Jurkat, Clone E6-1 (cell line): ENCODE measurements at regions not wholly inside any gene's neighbourhood (a gene's known extent, or its start where the extent isn't known, plus 50 kb on each side); places are given as distances from the start of the nearest gene placed in this dataset.
A peak's percentile ranks its signal among the peaks of the same experiment; 100 is the strongest.

Source experiments
- DNase-seq: peaks from one replicate; pipeline ENCODE4 v3.0.0-alpha.2; 2011; ENCODE audit warnings: low read depth, low spot score
- H3K4me3 ChIP-seq: 2 replicates; pipeline ENCODE4 v1.5.1; 2011; ENCODE audit warnings: mild to moderate bottlenecking, low read length, control low read depth, moderate library complexity

DNA sequence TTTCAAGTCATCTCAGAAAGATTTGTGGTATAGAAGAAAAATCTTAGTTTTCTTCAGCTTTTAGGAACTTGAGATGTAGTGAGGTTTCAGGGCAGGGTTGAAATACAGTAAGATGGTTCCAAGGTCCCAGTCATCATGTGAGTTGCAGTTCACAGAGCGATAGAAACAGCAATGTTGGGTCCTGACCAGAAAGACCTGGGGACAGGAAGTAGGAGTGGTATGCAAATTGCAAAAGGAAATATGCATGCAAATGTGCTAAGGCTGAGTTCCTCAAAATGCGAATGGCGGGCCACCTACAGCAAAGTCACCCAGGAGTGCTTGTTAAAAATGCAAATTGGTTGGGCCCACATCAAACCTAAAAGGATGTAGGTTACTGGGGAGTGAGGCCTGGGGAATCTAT lies 1032.7 kb upstream of the TENM4 start:
- H3K4me3 ChIP-seq, result no peak overlapping the region
- peak; percentile 0 for DNase-seq

- no peak for DNase-seq
Observed at GRCh38 chr11:80469871-80470270, 1029.0 kb upstream of the TENM4 start.

DNA sequence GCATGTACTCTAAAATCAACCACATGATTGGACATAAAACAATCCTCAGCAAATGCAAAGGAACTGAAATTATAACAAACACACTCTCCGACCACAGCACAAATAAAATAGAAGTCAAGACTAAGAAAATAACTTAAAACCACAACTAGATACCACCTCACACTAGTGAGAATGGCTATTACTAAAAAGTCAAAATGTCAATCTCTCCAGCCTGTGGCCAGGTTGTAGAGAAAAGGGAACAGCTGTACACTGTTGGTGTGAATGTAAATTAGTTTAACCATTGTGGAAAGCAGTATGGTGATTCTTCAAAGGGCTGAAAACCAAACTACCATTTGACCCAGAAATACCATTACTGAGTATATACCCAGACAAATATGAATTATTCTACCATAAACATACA lies 1025.7 kb upstream of the TENM4 start:
- H3K4me3 ChIP-seq, result no peak overlapping the region
- no peak for DNase-seq

More at GRCh38 chr11:80469871-80470270, 1029.0 kb upstream of the TENM4 start:
- H3K4me3 ChIP-seq, result no peak overlapping the region

DNA sequence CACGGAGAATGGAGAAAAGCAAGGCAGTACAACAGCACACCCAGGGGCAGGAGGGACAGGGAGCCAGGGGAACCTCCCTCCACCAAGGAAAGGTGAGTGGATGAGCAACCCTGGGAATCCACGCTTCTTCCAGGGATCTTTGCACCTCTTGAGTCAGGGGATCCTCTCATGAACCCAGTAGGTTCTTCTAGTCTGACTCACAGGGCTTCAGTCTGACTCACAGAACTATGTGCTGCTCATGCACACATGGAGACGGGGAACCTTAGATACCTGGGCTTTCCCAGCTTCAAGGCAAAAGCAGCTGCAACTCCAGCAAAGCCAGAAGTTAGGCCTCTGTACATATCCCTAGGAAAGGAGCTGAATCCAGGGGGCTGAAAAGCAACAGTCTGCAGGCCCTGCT lies 1021.4 kb upstream of the TENM4 start:
- DNase-seq, result no peak

DNA sequence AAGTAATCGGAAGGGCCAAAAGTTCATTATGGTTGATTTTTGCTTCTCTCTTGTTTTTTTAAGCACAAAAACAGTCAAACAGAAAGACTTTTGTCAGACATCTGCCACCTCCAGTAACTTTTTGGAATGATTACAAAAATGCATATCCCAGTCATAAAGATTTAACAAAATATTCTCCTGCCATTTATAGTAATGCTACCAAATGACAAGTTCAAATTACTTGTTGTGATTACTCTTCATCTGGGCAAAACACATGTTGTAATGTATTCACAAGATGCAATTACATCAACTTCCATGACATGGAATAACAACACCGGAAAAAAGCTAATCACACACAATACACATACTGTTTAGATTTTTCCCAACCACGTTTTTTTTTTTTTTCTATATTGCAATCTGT lies 1017.5 kb upstream of the TENM4 start:
- DNase-seq, result no peak
- H3K4me3 ChIP-seq, result no peak overlapping the region

More for the DNA sequence above, 1021.4 kb upstream of the TENM4 start:
- H3K4me3 ChIP-seq, result no peak overlapping the region

GRCh38 chr11:80457823-80458222 lies 1017.0 kb upstream of the TENM4 start:
- H3K4me3 ChIP-seq, result no peak overlapping the region
- no peak for DNase-seq

GRCh38 chr11:80455818-80456217 lies 1015.0 kb upstream of the TENM4 start:
- H3K4me3 ChIP-seq, result no peak overlapping the region
- DNase-seq, result no peak

- no peak for DNase-seq
- no peak overlapping the region for H3K4me3 ChIP-seq
Observed at GRCh38 chr11:80451105-80451504, 1010.3 kb upstream of the TENM4 start.

DNA sequence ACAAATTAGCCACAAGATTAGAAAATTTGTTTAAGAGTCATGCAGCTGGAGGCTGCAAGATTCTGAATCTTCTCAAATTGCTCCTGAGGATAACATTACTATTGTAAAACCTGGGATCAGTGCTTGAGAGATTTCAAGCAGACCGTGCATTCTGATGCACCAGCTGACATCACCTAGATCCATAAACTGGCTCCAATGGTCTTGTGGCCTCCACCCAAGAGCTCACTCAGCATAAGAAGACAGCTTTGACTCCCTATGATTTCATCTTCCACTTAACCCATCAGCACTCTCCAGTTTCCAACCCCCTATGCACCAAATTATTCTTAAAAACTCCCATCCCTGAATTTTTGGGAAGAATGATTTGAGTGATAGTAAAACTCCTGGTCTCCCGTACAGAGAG lies 1007.9 kb upstream of the TENM4 start:
- no peak overlapping the region for H3K4me3 ChIP-seq
- no peak for DNase-seq

DNA sequence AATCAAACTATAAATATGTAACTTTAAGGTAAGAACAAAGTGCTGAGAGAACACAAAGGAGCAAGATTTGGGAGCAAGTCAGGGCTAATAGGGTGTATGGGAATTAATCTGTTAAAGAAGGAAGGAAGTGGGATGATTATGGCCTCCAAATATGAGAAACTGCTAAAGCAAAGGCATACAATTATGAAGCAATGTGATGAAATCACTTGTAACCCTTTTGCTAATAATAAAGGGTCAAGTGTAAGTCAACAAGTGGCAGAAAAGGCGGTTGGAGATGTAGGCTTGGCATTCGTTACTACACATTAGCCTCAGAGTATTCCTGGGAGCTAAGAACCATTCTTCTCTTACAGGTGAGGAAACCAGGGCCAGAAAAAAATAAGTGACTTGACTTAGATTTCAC lies 1002.3 kb upstream of the TENM4 start:
- no peak for DNase-seq
- no peak overlapping the region for H3K4me3 ChIP-seq

GRCh38 chr11:80441821-80442220 lies 1001.0 kb upstream of the TENM4 start:
- H3K4me3 ChIP-seq, result no peak overlapping the region
- no peak for DNase-seq

- DNase-seq, result no peak
- H3K4me3 ChIP-seq, result no peak overlapping the region
Observed at GRCh38 chr11:80440835-80441234, 1000.0 kb upstream of the TENM4 start.

DNA sequence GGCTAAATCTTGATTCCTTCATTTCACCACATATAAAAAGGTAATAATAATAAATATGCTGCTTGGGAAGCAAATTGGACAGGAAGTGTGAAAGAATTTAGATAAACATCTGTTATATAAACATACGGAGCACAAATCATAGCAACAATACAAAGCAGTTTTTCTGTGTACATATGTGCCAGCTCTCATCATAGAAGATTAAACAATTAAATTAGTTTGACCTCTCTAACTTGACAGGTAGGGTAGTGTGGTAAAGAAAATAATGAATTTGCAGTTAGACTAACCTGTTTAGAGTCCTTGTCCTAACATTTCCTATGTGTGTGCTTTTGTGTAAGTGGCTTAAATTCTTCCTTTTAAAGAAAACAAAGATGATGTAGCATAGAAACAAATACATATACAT lies 995.7 kb upstream of the TENM4 start:
- no peak for DNase-seq
- H3K4me3 ChIP-seq, result no peak overlapping the region

DNA sequence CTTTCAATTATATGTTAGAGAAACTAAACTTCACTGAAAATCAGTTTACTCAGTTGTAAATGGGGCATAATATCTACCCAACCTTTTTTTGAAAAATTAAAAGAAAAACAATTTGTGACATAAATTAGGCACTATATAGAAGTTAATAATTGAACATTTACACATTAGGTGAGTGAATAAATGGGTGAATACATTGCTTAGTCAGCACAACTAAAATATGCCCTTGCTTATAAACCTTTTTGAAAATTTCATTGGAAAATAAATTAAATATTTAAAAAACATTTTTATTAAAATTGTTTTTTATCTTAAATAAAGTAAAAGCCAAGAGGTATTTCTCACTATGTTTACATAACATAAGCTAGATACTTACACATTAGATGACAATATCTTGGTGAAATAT lies 994.5 kb upstream of the TENM4 start:
- DNase-seq, result no peak

DNA sequence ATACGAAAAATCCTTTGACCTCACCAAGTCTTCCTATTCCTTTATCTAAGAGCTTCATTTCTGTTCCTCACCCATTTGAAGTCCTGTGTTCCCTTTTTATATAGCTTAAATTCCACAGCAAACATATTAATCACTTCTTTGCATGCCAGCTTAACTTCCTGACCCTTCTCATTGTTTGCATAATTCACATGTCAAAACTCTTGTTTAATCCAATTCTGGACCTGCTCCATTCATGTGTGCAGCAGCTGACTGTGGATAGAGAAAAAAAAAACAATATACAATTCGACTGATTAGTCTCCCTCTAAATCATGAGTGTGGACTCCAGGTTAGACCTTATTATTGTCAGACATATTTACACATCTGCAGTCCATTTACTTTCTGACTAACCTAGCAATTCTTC lies 991.2 kb upstream of the TENM4 start:
- DNase-seq, result no peak
- H3K4me3 ChIP-seq, result no peak overlapping the region

More for the DNA sequence above, 994.5 kb upstream of the TENM4 start:
- no peak overlapping the region for H3K4me3 ChIP-seq

DNA sequence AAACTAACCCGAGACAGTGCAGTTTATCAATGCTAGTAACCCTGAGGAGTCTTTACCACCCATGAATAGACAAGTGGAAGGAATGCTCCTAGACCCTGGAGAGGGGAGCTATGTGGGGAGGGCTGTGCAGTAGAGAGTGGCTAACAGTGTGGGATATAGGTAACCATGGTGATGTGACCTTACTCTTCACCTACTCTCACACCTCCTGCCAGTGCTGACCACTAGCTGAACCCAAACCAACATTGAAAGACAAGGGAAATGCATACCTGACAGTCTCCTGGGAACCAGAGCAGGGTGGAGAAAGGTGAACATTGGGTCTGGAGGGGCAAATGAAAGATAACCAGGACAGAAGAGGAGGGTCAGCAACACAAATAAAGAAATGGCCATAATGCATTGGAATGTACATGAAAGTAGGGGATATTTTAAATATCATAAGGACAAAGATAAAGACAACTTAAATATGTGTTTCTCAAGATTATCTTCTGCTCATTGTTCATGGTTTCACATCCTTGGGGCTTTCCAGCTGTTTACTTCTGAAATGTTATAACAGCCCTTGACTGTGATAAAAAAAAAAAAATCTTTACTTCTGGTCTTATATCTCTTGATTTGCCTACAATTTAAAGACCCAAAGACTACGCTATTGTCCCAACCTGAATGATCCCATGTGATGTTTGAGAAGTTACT lies 983.3 kb upstream of the TENM4 start:
- no peak for DNase-seq
- no peak overlapping the region for H3K4me3 ChIP-seq

GRCh38 chr11:80420374-80420773 lies 979.5 kb upstream of the TENM4 start:
- DNase-seq, result no peak
- H3K4me3 ChIP-seq, result no peak overlapping the region

- H3K4me3 ChIP-seq, result no peak overlapping the region
- DNase-seq, result no peak
Observed at GRCh38 chr11:80417681-80418080, 976.9 kb upstream of the TENM4 start.

DNA sequence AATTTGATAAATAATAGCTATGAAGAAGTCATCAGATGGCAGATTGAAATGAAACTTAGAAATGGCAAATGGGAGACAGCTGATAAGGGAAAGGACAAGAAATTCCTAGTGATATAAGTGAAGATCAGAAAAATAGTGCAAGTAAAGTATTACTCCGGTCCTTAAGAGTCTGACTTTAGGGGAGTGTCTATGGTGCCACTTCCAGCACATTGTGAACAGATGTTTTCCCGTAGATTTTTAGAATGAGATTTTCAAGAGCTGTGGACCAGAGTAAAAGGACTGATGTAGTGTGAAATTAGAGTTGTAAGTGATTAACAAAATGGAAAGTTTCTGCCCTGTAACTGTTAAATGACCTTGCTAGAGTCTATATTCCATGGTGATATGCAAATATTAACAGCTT lies 974.8 kb upstream of the TENM4 start:
- DNase-seq, result no peak
- no peak overlapping the region for H3K4me3 ChIP-seq

DNA sequence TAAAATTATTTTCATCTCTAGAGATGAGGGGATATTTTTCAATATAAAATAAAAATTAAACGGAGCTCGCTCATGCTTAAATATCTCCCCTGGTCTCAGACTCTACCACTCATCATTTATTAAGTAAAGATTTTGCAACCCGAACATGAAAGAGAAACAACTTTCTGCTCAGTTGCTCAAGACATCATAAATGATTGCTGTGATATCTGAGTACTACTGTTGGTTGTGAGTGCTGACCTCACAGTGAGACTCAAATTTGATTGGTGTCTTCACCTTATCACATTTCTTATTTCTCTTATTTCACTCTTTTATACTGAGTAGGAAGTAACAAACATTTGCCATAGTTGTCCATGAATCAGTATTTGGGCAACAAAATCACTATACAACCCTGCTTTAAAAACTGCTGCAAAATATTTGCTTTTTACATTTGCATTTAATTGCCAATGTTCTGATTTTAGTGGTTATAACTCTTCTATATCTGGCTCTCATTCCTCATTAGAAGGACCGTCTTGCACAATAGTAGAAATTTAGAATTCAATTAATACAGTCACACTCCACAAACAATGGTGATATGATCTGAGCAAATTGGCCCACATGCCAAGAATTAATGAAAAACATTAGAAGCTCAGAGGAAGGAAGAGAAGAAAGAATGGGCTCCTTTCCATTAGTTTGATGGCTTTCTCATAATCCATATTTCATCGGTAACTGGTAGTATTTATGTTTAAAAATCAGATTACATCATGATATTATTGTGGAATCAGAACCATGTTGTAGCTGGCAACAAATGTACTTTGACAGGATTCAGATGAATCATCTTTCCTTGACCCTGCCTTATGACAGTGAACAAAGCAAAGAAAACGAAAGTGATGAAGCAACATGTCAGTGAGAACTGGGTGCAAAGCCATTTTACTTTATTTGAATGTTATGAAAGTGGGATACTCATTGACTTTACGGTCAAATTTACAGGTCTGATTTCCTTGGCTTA lies 973.6 kb upstream of the TENM4 start:
- H3K4me3 ChIP-seq, result no peak overlapping the region
- no peak for DNase-seq
